Psoas muscle (tissue), 7 donors: ENCODE measurements at regions not wholly inside any gene's neighbourhood (a gene's known extent, or its start where the extent isn't known, plus 50 kb on each side); places are given as distances from the start of the nearest gene placed in this dataset.

Experiments used
- ATAC-seq, 4 donors: fragments of 200-7000 bp; cut with Tn5 transposase; one replicate each; pipeline ENCODE4 v1.9.1; 2020; ENCODE audit warnings: moderate library complexity in 3 of 4, mild to moderate bottlenecking in 2 of 4
- DNase-seq, 2 donors: peaks; one replicate each; pipeline ENCODE4 v3.0.0-alpha.2; 2020
- H3K27ac ChIP-seq: fragments of 200-600 bp; one replicate; pipeline ENCODE4 v1.8.0; 2022
- H3K27me3 ChIP-seq, 3 donors: fragments of 200-600 bp in 1 of 3; one replicate each; pipeline versions ENCODE4 v1.6.1 to v1.8.0; 2013 to 2022; ENCODE audit warnings: low read length in 2 of 3, mild to moderate bottlenecking in 2 of 3, moderate library complexity in 1 of 3; ENCODE audit not compliant: insufficient read depth in 3 of 3
- H3K36me3 ChIP-seq, 2 donors: fragments of 200-600 bp in 1 of 2; one replicate each; pipeline versions ENCODE4 v1.6.1 to v1.8.0; 2013 to 2022; ENCODE audit warnings: low read depth in 1 of 2, mild to moderate bottlenecking in 1 of 2, moderate library complexity in 1 of 2; ENCODE audit not compliant: insufficient read depth in 1 of 2
- H3K4me1 ChIP-seq: fragments of 200-600 bp; one replicate; pipeline ENCODE4 v1.8.0; 2022
- H3K4me3 ChIP-seq: fragments of 200-600 bp; one replicate; pipeline ENCODE4 v1.8.0; 2022; ENCODE audit warnings: mild to moderate bottlenecking
- H3K9me3 ChIP-seq: fragments of 200-600 bp; one replicate; pipeline ENCODE4 v1.8.0; 2022
- CTCF ChIP-seq: fragments of 200-600 bp; IDR thresholded peaks from one replicate; pipeline ENCODE4 v1.8.0; 2022; ENCODE audit warnings: antibody characterized with exemption
- WGBS, 3 donors: extraction: QIAGEN DNeasy Blood & Tissue Kit; methylation state at CpG; one replicate each; pipeline versions ENCODE4 v1.1.6 to v1.1.7; 2013; 5-methylcytosine and 5-hydroxymethylcytosine counted together
- intact Hi-C, 2 donors: fragments of 100-400 bp; cut with DNase I; formaldehyde crosslinking; loops; one replicate each; pipeline versions ENCODE4 v1.11.0 to v1.14.2; 2022
- donor health status: healthy with polysubstance abuse.
- donor health status: DM: no; HTN: no; CAD: no; lungs with moderate emphysema.
- donor health status: Bipolar disorder and iron deficiency.
- donor health status: healthy.
- donor health status: DM: yes; HTN: yes; CAD: no.
- donor health status: DM: no; HTN: no; CAD: no.
- donor health status: DM: yes; HTN: yes; CAD: no.

GRCh38 chr4:81375745-81376144 lies 96.0 kb downstream of the RASGEF1B start:
- Histone ChIP-seq H3K4me3 (no peak overlapping the region), H3K27me3 (no peaks in the 10 kb centered on the region), H3K9me3 (no peaks in the 10 kb centered on the region), H3K4me1 (no peaks in the 10 kb centered on the region), H3K36me3 (no peaks in the 10 kb centered on the region), H3K27ac (no peak overlapping the region)
- 86 to 94% (median 87%) methylated on average over 4 of the region's 4 CpGs for WGBS, 3 donors
- ATAC-seq (no peak), DNase-seq (no peak)
- no peak for TF ChIP-seq CTCF
- intact Hi-C loops = no loop called here

- H3K27ac ChIP-seq = no peak overlapping the region
- 79 to 90% (median 87%) methylated on average over 4 of the region's 4 CpGs for WGBS, 3 donors
- H3K4me3 ChIP-seq = no peak overlapping the region
- ATAC-seq (no peak), DNase-seq (no peak)
- no peaks in the 10 kb centered on the region for H3K9me3 ChIP-seq
- intact Hi-C loops = no loop called here
- no peaks in the 10 kb centered on the region for H3K27me3 ChIP-seq
- no peaks in the 10 kb centered on the region for H3K4me1 ChIP-seq
- no peak for TF ChIP-seq CTCF
- H3K36me3 ChIP-seq = no peaks in the 10 kb centered on the region
These were observed 101.8 kb downstream of the RASGEF1B start for GRCh38 chr4:81369886-81370285.

GRCh38 chr4:81366779-81367178 lies 104.9 kb downstream of the RASGEF1B start:
- no peak for TF ChIP-seq CTCF
- 77 to 86% (median 80%) methylated on average over 4 of the region's 4 CpGs for WGBS, 3 donors
- DNase-seq (no peak), ATAC-seq (no peak)
- Histone ChIP-seq H3K27me3 (peaks cover 0 to 4% (median 0%) of the 10 kb centered on the region in 3 donors), H3K9me3 (no peaks in the 10 kb centered on the region), H3K4me3 (no peak overlapping the region), H3K4me1 (no peaks in the 10 kb centered on the region), H3K36me3 (no peaks in the 10 kb centered on the region), H3K27ac (no peak overlapping the region)
- intact Hi-C loops = no loop called here

GRCh38 chr4:81360737-81361136 lies 111.0 kb downstream of the RASGEF1B start:
- Histone ChIP-seq H3K4me1 (no peaks in the 10 kb centered on the region), H3K9me3 (no peaks in the 10 kb centered on the region), H3K27me3 (peaks cover 0 to 4% (median 0%) of the 10 kb centered on the region in 3 donors), H3K27ac (no peak overlapping the region), H3K36me3 (no peaks in the 10 kb centered on the region), H3K4me3 (no peak overlapping the region)
- intact Hi-C loops = no loop called here
- 64 to 69% (median 66%) methylated on average over 3 of the region's 3 CpGs for WGBS, 3 donors
- no peak for ATAC-seq
- no peak for DNase-seq
- TF ChIP-seq CTCF = no peak

DNA sequence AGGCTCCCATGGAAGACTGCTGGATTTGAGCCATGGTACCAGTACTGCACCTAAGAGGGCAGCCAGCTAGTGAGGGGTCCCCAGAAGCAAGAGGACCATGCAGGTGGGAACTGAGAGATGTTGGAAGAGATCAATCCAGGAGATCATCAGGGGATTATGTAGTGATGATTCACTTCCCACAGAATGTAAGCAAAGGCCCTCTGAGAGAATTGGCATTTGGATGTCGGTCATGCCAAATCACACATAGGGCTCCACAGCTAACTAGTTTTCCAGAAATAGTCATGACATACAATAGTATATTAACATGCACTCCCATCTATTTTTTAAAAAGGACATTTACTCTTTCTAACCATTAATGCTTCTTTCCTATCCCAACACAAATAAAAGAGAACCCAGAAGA lies 112.5 kb downstream of the RASGEF1B start:
- Histone ChIP-seq H3K36me3 (no peaks in the 10 kb centered on the region), H3K27ac (no peak overlapping the region), H3K4me1 (no peaks in the 10 kb centered on the region), H3K4me3 (no peak overlapping the region), H3K27me3 (peaks cover 0 to 4% (median 0%) of the 10 kb centered on the region in 3 donors), H3K9me3 (no peaks in the 10 kb centered on the region)
- no peak for ATAC-seq
- intact Hi-C loops = loop anchor here in 1 of 2 donors (10.0 kb wide), 1 partner anchor 994 kb away; no protein-coding TSS in a partner anchor
- no peak for DNase-seq
- 83 to 95% (median 90%) methylated on average over 1 of the region's 1 CpG for WGBS, 3 donors
- no peak for TF ChIP-seq CTCF
